ENCODE measurements at regions not wholly inside any gene's neighbourhood (a gene's known extent, or its start where the extent isn't known, plus 50 kb on each side); places are given as distances from the start of the nearest gene placed in this dataset.

DNA sequence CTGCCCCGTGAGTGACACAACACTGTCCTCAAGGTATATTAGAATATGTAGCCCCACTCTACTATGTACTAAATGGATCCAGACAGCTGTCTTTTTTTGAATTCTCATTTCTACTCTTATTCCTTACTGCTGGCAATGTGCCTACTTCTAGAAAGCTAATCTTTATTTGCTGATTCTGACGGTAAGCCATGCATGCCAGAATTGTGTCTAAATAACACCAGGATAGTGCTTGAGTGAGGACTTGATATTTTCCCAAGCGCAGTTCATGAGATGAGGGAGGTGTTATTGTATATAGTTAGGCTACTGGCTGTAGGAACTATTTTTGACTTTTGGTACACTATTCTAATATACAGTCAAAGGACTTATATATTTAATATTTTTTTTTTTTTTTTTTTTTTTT is 316.2 kb upstream of the NAV3 start:
- TF ChIP-seq, protein P1, sequence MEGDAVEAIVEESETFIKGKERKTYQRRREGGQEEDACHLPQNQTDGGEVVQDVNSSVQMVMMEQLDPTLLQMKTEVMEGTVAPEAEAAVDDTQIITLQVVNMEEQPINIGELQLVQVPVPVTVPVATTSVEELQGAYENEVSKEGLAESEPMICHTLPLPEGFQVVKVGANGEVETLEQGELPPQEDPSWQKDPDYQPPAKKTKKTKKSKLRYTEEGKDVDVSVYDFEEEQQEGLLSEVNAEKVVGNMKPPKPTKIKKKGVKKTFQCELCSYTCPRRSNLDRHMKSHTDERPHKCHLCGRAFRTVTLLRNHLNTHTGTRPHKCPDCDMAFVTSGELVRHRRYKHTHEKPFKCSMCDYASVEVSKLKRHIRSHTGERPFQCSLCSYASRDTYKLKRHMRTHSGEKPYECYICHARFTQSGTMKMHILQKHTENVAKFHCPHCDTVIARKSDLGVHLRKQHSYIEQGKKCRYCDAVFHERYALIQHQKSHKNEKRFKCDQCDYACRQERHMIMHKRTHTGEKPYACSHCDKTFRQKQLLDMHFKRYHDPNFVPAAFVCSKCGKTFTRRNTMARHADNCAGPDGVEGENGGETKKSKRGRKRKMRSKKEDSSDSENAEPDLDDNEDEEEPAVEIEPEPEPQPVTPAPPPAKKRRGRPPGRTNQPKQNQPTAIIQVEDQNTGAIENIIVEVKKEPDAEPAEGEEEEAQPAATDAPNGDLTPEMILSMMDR (IDR thresholded peaks at IDR 0.05; ENCODE audit: low read depth, low read length): no peak
- TF ChIP-seq POLR2A (IDR thresholded peaks at IDR 0.05; ENCODE audit: extremely low read depth, insufficient read length): no peak
- TF ChIP-seq, protein P2, sequence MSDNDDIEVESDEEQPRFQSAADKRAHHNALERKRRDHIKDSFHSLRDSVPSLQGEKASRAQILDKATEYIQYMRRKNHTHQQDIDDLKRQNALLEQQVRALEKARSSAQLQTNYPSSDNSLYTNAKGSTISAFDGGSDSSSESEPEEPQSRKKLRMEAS (IDR thresholded peaks at IDR 0.05; ENCODE audit: low read depth, low read length): no peak
- TF ChIP-seq MYC (IDR thresholded peaks at IDR 0.05; ENCODE audit: low read depth, low read length): no peak
- DNase-seq (ENCODE audit: low read depth): no peak
- no peak overlapping the region for H3K4me3 ChIP-seq (ENCODE audit: low read depth, low read length)

DNA sequence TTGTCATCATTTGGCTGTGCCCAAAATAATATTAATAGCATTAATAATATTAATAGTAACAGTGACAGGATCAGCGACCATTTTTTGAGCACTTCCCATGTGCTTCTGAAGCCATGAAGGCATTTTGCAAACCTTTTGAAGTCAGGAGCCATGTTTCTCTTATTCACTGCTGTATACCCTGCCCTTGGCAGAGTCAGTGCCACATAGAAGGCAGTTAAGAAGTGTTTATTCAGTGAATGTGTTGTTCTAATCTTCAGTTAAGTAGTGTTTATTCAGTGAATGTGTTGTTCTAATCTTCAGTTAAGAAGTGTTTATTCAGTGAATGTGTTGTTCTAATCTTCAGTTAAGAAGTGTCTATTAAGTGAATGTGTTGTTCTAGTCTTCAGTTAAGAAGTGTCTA is 319.7 kb upstream of the NAV3 start:
- no peak for DNase-seq (ENCODE audit: low read depth)
- TF ChIP-seq MYC (IDR thresholded peaks at IDR 0.05; ENCODE audit: low read depth, low read length): no peak
- TF ChIP-seq, protein P1 (IDR thresholded peaks at IDR 0.05; ENCODE audit: low read depth, low read length): no peak

DNA sequence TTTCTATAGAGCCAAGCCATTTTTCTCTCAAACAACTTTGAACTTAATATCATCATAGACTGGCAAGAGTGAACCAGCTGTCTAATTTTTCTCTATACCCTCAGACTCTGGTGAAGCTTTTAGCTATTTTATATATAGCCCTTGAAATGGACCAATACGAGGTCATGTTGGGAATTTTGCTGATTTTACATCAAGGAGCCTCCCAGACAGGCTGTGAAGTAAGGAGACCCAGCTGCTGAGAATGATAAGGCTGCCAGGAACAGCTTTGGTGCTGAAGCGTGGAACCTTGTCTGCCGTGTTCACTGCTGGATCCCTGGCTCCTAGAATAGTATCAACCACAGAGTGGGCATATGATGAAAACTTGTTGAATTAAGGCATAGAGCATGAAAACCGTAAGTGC is 326.2 kb upstream of the NAV3 start:
- no peak for DNase-seq (ENCODE audit: low read depth)
- TF ChIP-seq, protein P1 (IDR thresholded peaks at IDR 0.05; ENCODE audit: low read depth, low read length): no peak
- no peak for TF ChIP-seq POLR2A (IDR thresholded peaks at IDR 0.05; ENCODE audit: extremely low read depth, insufficient read length)
- TF ChIP-seq, protein P2 (IDR thresholded peaks at IDR 0.05; ENCODE audit: low read depth, low read length): no peak
- TF ChIP-seq MYC (IDR thresholded peaks at IDR 0.05; ENCODE audit: low read depth, low read length): no peak
- no peak overlapping the region for H3K4me3 ChIP-seq (ENCODE audit: low read depth, low read length)

More for the DNA sequence above, 319.7 kb upstream of the NAV3 start:
- no peak overlapping the region for H3K4me3 ChIP-seq (ENCODE audit: low read depth, low read length)

DNA sequence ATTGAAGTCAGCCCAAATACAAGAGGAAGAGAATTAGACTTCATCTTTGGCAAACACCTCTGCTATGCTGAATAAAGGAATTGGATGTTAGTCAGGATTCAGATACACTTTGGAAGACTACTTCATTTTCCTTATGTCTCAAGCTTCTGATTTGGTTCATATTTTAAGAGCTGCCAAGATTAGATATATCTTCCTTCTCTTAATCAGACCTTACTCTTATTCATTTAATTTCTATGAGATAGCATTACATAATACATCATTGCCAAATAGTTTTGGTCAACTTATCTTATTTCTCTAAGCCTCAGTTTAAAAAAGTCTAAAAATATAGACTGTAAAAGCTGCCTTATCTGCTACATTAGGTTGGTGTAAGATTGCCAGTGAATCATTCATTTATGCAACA is 330.6 kb upstream of the NAV3 start:
- DNase-seq (ENCODE audit: low read depth): no peak
- H3K4me3 ChIP-seq (ENCODE audit: low read depth, low read length): no peak overlapping the region
- TF ChIP-seq MYC (IDR thresholded peaks at IDR 0.05; ENCODE audit: low read depth, low read length) (no peak), POLR2A (IDR thresholded peaks at IDR 0.05; ENCODE audit: extremely low read depth, insufficient read length) (no peak)
- TF ChIP-seq, protein P1 (IDR thresholded peaks at IDR 0.05; ENCODE audit: low read depth, low read length): no peak
- TF ChIP-seq, protein P2 (IDR thresholded peaks at IDR 0.05; ENCODE audit: low read depth, low read length): no peak

DNA sequence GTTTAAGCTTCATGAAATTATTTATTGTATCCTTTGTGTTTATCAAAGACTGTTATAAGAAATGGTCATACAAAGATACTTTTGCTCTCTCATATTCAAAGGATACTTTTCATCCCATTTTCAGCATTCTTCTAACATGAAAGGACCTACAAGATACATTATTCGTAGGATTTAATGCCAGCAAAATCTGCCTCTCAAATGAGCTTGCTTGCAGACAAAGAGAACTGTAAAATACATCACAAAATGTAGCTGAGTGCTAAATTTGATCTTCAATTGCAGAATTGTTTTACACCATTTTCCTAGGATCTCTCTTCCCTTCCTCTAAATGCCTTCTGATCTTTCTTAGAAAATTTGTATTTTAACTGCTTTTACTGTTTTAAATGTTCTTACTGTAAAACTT is 333.0 kb upstream of the NAV3 start:
- no peak for DNase-seq (ENCODE audit: low read depth)
- TF ChIP-seq POLR2A (IDR thresholded peaks at IDR 0.05; ENCODE audit: extremely low read depth, insufficient read length) (no peak), MYC (IDR thresholded peaks at IDR 0.05; ENCODE audit: low read depth, low read length) (no peak)
- TF ChIP-seq, protein P2 (IDR thresholded peaks at IDR 0.05; ENCODE audit: low read depth, low read length): no peak
- TF ChIP-seq, protein P1 (IDR thresholded peaks at IDR 0.05; ENCODE audit: low read depth, low read length): no peak
- no peak overlapping the region for H3K4me3 ChIP-seq (ENCODE audit: low read depth, low read length)

DNA sequence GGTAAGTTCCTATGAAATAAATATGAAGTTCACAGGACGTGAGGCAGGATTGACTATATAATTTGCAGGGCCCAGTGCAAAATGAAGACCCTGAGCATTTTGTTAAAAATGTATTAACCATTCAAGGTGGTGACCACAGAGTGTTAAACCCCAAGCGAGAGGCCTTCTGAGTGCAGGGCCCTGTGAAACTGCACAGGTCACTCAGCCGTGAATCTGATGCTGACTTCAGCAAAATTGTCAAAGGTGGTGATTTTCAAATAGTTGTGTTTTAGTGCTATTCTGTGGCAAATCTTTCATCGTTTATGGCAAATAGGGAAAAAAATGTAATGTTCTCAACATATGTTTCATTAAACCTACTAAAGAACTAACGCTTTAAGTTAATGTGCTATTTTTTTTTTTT is 334.0 kb upstream of the NAV3 start:
- no peak overlapping the region for H3K4me3 ChIP-seq (ENCODE audit: low read depth, low read length)
- TF ChIP-seq, protein P1 (IDR thresholded peaks at IDR 0.05; ENCODE audit: low read depth, low read length): no peak
- TF ChIP-seq POLR2A (IDR thresholded peaks at IDR 0.05; ENCODE audit: extremely low read depth, insufficient read length) (no peak), MYC (IDR thresholded peaks at IDR 0.05; ENCODE audit: low read depth, low read length) (no peak)
- TF ChIP-seq, protein P2 (IDR thresholded peaks at IDR 0.05; ENCODE audit: low read depth, low read length): no peak
- no peak for DNase-seq (ENCODE audit: low read depth)
